ENCODE measurements at regions not wholly inside any gene's neighbourhood (a gene's known extent, or its start where the extent isn't known, plus 50 kb on each side); places are given as distances from the start of the nearest gene placed in this dataset.

DNA sequence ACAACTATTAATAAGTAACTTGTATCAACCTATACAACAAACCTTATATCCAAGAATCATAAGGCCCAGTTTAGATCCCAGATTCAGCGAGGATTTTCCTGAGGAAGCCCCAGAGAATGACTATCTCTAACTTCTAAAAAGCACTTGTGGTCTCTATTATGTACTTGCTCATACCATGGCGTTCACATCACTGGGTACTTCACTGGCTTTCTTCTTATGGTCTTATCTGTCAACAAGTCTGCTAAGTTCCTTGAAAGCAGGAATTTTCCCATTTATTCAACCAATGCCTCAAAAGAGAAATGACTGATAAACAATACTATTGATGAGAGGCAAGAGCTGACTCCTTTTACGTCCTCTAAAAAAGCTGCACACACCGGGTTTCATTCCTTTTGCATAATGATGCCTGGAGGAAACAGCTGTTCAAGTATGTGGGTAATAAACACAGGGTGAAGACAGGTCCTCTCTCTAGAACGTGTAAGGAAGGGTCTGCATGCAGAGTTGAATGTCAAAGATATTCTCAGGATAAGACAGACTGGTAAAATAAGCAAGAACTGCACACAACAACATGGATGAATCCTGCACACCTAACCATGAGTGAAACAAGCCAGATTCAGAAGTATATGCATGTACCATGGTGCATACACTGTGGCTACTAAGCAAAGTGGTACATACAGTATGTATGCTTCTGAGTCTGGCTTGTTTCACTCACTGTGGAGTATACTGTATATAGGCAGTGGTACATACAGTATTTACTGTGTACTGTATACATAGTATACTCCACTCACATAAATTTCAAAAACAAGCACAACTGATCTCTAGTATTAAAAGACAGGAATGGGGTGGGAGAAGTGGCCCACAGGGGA lies 408.7 kb downstream of the SHQ1 start (continued):
- no peak for TF ChIP-seq POLR2A (IDR thresholded peaks at IDR 0.05; ENCODE audit: control extremely low read depth in 1 of 2, low read depth in 2 of 2, low read length in 2 of 2)

Measured in H1 (cell line).